Fibroblast of upper back skin (primary cell): ENCODE measurements at regions not wholly inside any gene's neighbourhood (a gene's known extent, or its start where the extent isn't known, plus 50 kb on each side); places are given as distances from the start of the nearest gene placed in this dataset.
"Not testable (repeated sequence)": the region's sequence is repeated elsewhere in the genome, so short reads cannot be mapped to it uniquely, and the experiment has no call there.

ENCODE experiments used
- DNase-seq: peaks from one replicate; pipeline ENCODE4 v3.0.0-alpha.2; 2013

DNA sequence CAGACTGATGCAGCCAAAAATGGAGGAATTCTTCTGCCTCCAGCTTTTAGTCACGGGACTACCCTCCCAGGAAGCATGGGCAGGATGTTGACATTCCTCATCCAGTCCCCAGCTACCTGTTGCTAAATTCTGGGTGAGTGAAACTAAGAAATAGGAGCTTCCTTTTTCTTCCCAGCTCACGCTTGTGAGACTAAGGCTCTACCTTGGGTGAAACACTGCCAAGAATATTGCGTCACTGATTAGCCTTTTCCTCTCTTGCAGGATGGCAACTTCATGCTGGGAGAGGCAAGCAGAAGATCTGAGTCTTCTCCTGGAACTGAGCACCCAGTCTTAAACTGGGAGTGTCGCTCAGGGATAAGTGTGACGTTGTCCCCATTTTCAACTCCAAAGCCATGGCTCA is 59.7 kb downstream of the RNU2-63P start:
- DNase-seq = peak; percentile 1

DNA sequence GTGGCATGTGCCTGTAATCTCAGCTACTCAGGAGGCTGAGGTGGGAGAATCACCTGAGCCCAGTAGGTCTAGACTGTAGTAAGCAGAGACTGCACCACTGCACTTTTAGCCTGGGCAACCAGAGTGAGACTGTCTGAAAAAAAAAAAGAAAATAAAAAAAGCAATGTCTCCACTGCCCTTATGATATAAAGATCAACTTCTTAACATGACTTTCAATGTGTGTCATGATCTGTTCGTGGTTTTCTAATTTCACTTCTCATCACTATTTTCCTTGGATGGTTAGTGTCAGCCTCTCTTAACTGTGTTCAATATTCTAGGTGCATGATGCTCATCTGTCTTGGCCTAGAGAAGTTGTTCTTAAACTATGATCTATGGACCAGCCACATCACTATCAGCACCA is 67.3 kb downstream of the RNU2-63P start:
- DNase-seq = not testable (repeated sequence)

DNA sequence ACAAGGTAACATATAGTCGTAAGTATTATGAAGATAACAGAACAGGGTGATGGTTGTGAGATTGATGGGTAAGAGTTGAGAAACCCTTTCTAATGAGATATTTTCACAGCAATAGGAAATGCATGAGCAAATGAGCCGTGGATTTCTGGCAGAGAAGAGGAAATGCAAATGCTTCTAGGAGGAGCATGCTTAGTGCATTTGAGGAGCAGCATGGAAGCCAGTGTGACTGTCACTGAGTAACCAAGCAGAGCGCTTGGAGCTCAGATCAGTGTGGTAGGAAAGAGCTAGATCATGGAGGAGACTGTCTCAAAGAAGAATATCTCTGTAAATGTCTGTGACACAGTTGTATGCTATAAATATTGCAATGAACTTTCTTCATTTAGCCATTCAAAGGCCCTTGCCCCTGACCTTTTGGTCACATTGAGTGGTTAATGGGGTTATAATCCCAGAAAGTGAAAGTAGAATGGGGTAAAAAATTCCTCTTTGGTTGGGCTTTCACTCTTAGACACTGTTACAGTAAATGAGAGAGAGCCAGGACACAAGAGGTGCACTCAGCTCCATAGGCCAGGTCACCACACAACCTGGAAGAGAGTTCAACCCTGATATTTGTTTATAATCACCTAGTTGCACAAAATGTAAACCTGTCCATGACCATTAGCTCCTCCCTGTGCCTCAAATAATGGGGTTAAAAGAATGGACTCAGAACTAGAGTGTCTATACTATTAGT is 69.5 kb downstream of the RNU2-63P start:
- not testable (repeated sequence) for DNase-seq

DNA sequence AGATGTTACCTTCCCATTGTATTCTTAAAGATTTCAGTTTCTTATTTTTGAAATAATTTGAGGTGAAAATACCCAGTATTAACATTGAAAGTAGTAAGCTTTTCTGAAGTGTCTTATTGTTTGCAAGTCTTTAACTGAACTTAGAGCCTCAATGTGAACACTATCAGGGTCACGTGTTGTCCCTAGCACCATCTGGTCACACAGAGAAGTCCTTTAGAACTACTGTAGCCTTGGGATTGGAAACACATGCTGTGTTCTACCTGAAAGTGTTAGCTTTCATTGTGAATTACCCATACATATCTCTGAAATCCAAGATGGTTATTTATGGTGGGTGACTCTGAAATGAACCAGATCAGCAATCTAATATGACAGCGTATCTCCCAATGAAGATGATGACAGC is 77.0 kb downstream of the RNU2-63P start:
- not testable (repeated sequence) for DNase-seq

DNA sequence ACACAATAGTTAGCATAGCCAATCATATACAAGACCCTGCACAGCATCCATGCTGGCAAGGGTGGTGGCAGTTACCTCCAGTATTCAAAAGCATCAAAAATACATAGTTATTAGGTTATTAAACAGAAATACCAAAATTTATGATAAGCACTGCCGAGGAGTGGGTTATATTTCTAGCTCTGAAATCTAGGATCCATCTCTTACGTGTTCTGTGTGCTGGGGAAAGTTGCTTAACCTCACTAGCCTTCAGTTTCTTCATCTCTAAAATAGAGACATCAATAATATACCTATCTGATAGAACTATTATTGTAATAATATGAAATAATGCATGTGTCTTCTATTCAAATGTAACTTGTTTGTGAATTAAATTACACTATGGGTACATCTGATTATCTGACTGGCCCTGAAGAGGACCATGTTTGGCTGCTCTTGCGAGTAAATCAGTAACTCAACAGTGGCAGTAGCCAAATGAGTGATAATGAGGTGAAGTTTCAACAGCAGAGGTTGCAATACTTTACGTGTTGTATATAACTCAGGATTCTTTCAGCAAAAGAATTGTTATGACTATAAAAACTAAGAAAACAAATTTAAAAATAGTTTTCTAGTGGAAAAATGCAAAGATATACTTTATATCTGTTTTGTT is 93.5 kb upstream of the RGPD2 start:
- not testable (repeated sequence) for DNase-seq

DNA sequence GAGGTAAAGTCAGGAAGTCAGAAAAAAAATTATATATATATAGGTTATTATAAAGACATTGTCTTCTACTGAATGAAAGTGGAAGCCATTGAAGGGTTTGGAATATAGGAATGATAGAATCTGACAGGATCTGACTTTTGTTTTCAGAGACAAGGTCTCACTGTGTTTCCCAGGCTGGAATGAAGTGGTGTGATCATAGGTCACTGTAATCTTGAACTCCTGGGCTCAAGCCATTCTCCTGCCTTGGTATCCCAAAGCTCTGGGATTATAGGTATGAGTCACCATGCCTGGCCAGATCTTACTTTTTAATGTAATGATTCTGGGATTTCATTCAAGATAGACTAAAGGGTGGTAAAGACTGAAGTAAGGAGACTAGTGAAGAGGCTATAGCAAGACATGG is 91.6 kb upstream of the RGPD2 start:
- not testable (repeated sequence) for DNase-seq

DNA sequence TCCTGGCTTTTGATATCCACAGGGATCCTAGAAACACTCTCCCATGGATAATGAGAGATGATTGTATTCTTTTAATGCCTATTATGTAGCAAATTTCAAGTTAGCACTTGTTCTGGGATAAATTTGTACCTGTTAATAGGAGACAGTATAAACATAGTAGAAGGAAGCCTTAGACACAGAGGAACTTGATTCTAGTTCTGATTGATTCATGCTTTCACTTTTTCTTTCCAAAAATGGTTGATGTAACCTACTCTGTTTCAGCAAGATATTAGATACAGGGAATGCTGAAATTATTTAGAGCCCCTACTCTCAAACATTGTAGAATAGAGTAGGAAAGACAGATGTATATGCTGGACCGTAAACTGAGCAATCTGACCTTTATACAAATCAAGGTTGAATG is 85.3 kb upstream of the RGPD2 start:
- DNase-seq = not testable (repeated sequence)

DNA sequence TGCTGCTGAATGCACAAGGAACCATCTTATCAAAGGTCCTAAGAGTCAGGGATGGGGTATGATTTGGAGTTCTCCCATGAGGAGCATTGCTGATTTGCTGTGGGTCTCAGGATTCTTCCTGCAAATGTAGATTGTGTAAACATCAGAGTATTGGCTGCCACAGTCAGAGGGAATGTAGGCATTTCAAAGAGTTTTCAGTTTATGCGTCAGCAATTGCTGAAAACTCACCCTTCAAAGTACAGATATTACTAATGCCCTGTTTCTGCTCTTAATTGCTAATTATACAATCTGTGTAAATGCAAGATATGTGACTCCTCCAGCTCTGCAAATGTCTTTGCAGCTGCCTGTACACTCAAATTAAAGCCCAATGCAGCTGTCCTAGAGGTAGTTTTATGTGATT is 83.4 kb upstream of the RGPD2 start:
- not testable (repeated sequence) for DNase-seq

DNA sequence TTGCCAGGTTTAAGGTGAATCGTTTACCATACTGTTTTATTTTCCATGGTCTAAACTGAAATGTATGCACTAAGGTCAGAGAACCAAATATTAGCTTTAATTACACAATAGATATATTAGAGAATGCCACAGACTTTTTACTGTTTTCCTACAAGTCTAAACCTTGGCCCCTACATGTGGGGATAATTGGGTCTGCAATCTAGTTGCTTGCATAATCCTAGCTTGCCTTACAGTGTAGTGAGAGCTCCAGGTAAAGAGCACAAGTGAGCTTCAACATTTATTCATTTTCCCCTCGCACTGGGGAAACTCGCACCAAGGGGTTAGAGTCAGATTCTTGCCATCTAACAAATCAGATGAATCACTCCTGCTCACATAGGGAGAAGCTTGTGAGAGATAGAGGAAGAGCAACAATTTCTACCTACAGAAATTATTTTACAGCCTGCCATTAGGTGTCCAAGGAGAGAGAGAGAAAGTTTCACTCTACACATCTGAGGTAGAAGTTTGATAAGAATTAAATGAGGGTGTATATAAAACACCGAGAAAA is 82.0 kb upstream of the RGPD2 start:
- DNase-seq = not testable (repeated sequence)

DNA sequence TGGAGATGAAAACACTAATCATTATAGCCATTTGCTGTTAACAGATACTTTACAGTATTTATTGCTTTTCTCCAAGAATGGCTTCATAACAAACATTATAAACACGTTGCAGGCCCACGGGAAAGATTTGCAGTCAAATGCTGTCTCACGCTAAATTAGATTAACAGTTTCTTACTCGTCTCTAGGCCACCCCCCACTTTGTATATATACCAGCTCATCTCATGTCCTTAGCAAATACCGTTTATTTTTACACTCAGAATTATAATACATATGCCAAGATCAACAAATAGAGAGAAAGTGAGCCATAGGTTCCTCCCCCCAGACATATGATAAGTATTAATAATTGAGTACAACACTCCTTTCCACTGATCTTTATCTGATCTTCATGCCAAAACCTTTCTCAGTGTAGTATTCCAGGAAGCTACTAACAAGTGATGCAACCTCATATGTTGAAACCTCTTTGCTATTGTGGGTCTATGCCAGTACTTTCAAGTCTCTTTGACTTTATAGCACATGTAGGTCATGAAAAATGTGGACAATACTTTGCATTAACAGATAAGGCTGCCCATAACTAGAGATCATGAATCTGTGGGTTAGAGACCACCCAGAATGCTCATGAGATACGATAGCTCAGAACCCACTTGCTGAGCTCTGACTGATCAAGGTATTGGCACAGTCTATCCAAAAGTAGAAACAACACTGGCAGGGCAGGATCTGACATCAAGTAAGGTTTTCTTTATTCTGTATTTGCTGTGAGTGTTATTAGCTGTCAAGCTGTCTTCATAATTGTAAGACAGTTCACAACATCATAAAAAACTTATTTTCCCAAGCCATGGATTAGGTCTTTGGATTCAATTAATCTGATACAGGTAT is 77.9 kb upstream of the RGPD2 start:
- DNase-seq = peak; percentile 58

DNA sequence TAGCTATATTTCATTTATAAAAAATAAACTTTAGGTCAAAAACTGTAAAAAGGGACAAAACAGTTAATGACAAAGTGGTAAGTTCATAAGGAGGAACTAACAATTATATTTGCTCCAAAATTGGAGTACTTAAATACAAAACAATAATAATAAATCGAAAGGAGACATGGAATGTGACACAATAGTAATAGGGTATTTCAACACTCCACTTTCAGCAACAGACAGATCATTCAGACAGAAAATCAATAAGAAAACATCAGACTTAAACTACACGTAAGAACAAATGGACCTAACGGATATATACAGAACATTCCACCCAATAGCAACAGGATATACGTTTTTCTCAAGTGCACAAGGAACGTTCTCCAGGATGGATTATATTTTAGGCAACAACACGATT is 58.1 kb upstream of the RGPD2 start:
- not testable (repeated sequence) for DNase-seq
